Body of pancreas (tissue), 4 donors: ENCODE measurements at regions not wholly inside any gene's neighbourhood (a gene's known extent, or its start where the extent isn't known, plus 50 kb on each side); places are given as distances from the start of the nearest gene placed in this dataset.

Experiments
- ATAC-seq: fragments of 150-250 bp; one replicate; pipeline ENCODE4 v1.9.1; 2016
- DNase-seq, 4 donors: peaks; one replicate each; pipeline ENCODE4 v3.0.0-alpha.2; 2019
- H3K27ac ChIP-seq, 4 donors: fragments of 200-600 bp; sonication (generic); 1 replicate in 3 of 4; 2 replicates in 1 of 4; pipeline versions ENCODE4 v1.5.1 to v1.6.1; 2016 to 2019; ENCODE audit warnings: mild to moderate bottlenecking in 1 of 4, mixed read lengths in 1 of 4, moderate library complexity in 1 of 4
- H3K27me3 ChIP-seq, 2 donors: fragments of 200-600 bp; sonication (generic); one replicate each; pipeline ENCODE4 v1.6.0; 2016; ENCODE audit warnings: mild to moderate bottlenecking in 1 of 2
- H3K36me3 ChIP-seq, 2 donors: fragments of 200-600 bp; sonication (generic); replicated peaks in 1 of 2; 2 replicates each; pipeline ENCODE4 v1.5.1; 2016; ENCODE audit warnings: low read depth in 2 of 2; ENCODE audit not compliant: insufficient read depth in 1 of 2
- H3K4me1 ChIP-seq: fragments of 200-600 bp; sonication (generic); one replicate; pipeline ENCODE4 v1.6.0; 2016
- H3K4me3 ChIP-seq, 2 donors: fragments of 200-600 bp; sonication (generic); 1 replicate in 1 of 2; 2 replicates in 1 of 2; pipeline ENCODE4 v1.5.1; 2016 to 2019
- H3K9me3 ChIP-seq, 3 donors: fragments of 200-600 bp; sonication (generic); 1 replicate in 2 of 3; 2 replicates in 1 of 3; pipeline ENCODE4 v1.5.1; 2016
- POLR2A ChIP-seq, 3 donors: fragments of 450-650 bp; IDR thresholded peaks; one replicate each; pipeline ENCODE4 v1.6.1; 2016; ENCODE audit warnings: antibody characterized with exemption in 3 of 3, mild to moderate bottlenecking in 2 of 3
- WGBS, 2 donors: methylation state at CpG; one replicate each; pipeline ENCODE4 v1.1.5; 2017; 5-methylcytosine and 5-hydroxymethylcytosine counted together
- intact Hi-C: fragments of 100-400 bp; cut with DNase I; formaldehyde crosslinking; loops from one replicate; pipeline ENCODE4 v1.15.1; 2023
- TF ChIP-seq, protein P1 (sequence below), 7 experiments: fragments of 450-650 bp in 4 of 7; fragments of 200-600 bp in 3 of 7; sonication (generic) in 3 of 7; IDR thresholded peaks; one replicate each; pipeline ENCODE4 v1.5.1; 2016 to 2019; ENCODE audit warnings: antibody characterized with exemption in 7 of 7

- H3K36me3 ChIP-seq = no peaks in the 10 kb centered on the region
- 43 to 56% methylated on average over 1 of the region's 1 CpG for WGBS, 2 donors
- no peaks in the 10 kb centered on the region for H3K27me3 ChIP-seq
- ATAC-seq (no peak), DNase-seq (no peak)
- no peaks in the 10 kb centered on the region for H3K4me1 ChIP-seq
- no peak overlapping the region for H3K27ac ChIP-seq
- no peaks in the 10 kb centered on the region for H3K9me3 ChIP-seq
- intact Hi-C loops = no loop called here
- no peak for TF ChIP-seq POLR2A (IDR thresholded peaks at IDR 0.05)
- TF ChIP-seq, protein P1, sequence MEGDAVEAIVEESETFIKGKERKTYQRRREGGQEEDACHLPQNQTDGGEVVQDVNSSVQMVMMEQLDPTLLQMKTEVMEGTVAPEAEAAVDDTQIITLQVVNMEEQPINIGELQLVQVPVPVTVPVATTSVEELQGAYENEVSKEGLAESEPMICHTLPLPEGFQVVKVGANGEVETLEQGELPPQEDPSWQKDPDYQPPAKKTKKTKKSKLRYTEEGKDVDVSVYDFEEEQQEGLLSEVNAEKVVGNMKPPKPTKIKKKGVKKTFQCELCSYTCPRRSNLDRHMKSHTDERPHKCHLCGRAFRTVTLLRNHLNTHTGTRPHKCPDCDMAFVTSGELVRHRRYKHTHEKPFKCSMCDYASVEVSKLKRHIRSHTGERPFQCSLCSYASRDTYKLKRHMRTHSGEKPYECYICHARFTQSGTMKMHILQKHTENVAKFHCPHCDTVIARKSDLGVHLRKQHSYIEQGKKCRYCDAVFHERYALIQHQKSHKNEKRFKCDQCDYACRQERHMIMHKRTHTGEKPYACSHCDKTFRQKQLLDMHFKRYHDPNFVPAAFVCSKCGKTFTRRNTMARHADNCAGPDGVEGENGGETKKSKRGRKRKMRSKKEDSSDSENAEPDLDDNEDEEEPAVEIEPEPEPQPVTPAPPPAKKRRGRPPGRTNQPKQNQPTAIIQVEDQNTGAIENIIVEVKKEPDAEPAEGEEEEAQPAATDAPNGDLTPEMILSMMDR (IDR thresholded peaks at IDR 0.05) = no peak
- H3K4me3 ChIP-seq = no peak overlapping the region
Measured at GRCh38 chr5:152282331-152282730, 122.7 kb downstream of the NMUR2 start.

GRCh38 chr5:152277936-152278335 is 127.1 kb downstream of the NMUR2 start:
- DNase-seq (no peak), ATAC-seq (no peak)
- no peaks in the 10 kb centered on the region for H3K4me1 ChIP-seq
- H3K4me3 ChIP-seq = no peak overlapping the region
- no peaks in the 10 kb centered on the region for H3K9me3 ChIP-seq
- no peaks in the 10 kb centered on the region for H3K27me3 ChIP-seq
- no peak overlapping the region for H3K27ac ChIP-seq
- intact Hi-C loops = no loop called here
- TF ChIP-seq, protein P1 (IDR thresholded peaks at IDR 0.05) = no peak
- no peak for TF ChIP-seq POLR2A (IDR thresholded peaks at IDR 0.05)
- 63 to 79% methylated on average over 2 of the region's 2 CpGs for WGBS, 2 donors
- no peaks in the 10 kb centered on the region for H3K36me3 ChIP-seq

DNA sequence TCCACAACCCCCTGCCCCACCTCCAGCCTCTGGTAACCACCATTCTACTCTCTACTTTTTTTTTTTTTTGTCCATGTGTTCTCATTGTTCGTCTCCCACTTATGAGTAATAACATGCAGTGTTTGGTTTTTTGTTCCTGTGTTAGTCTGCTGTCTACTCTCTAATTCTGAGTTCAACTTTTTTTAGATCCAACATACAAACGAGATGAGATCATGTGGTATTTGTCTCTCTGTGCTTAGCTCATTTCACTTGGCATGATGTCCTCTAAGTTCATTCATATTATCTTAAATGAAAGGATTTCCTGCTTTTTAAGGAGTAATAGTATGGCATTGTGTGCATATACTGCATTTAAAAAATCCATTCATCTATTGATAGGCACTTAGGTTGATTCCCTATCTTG is 130.9 kb downstream of the NMUR2 start:
- intact Hi-C loops = no loop called here
- no peak for TF ChIP-seq POLR2A (IDR thresholded peaks at IDR 0.05)
- TF ChIP-seq, protein P1 (IDR thresholded peaks at IDR 0.05) = no peak
- Histone ChIP-seq H3K9me3 (no peaks in the 10 kb centered on the region), H3K4me3 (no peak overlapping the region), H3K27ac (no peak overlapping the region), H3K36me3 (no peaks in the 10 kb centered on the region), H3K27me3 (no peaks in the 10 kb centered on the region), H3K4me1 (no peaks in the 10 kb centered on the region)
- DNase-seq (no peak), ATAC-seq (no peak)
- WGBS, 2 donors = 26 to 28% methylated on average over 2 of the region's 2 CpGs

- Histone ChIP-seq H3K36me3 (no peaks in the 10 kb centered on the region), H3K4me1 (no peaks in the 10 kb centered on the region), H3K4me3 (no peak overlapping the region), H3K9me3 (no peaks in the 10 kb centered on the region), H3K27ac (no peak overlapping the region), H3K27me3 (no peaks in the 10 kb centered on the region)
- DNase-seq = peak; percentile 6 to 22 (median 12)
- WGBS, 2 donors = 32 to 41% methylated on average over 5 of the region's 5 CpGs
- intact Hi-C loops = no loop called here
- no peak for ATAC-seq
- TF ChIP-seq POLR2A (IDR thresholded peaks at IDR 0.05) = no peak
- TF ChIP-seq, protein P1 (IDR thresholded peaks at IDR 0.05) = peak in 5 of 7 experiments; percentile 9 to 52 (median 25)
Measured at GRCh38 chr5:152271420-152271819, 133.7 kb downstream of the NMUR2 start.

GRCh38 chr5:152270096-152270495 is 135.0 kb downstream of the NMUR2 start:
- no peaks in the 10 kb centered on the region for H3K36me3 ChIP-seq
- ATAC-seq = no peak
- intact Hi-C loops = no loop called here
- H3K27me3 ChIP-seq = no peaks in the 10 kb centered on the region
- TF ChIP-seq, protein P1 (IDR thresholded peaks at IDR 0.05) = no peak
- no peak for TF ChIP-seq POLR2A (IDR thresholded peaks at IDR 0.05)
- H3K27ac ChIP-seq = no peak overlapping the region
- WGBS, 2 donors = 53 to 56% methylated on average over 2 of the region's 2 CpGs
- H3K4me3 ChIP-seq = no peak overlapping the region
- no peaks in the 10 kb centered on the region for H3K4me1 ChIP-seq
- DNase-seq = no peak
- no peaks in the 10 kb centered on the region for H3K9me3 ChIP-seq
